CD14-positive monocyte (primary cell): ENCODE measurements at regions not wholly inside any gene's neighbourhood (a gene's known extent, or its start where the extent isn't known, plus 50 kb on each side); places are given as distances from the start of the nearest gene placed in this dataset.

Experiments used
- DNase-seq, 3 donors: peaks; one replicate each; pipeline ENCODE4 v3.0.0-alpha.2; 2011 to 2022
- H2AFZ ChIP-seq: 2 replicates; pipeline ENCODE4 v1.6.0; 2012; ENCODE audit warnings: mild to moderate bottlenecking, low read depth, low read length, inconsistent platforms; ENCODE audit not compliant: insufficient read depth, poor library complexity, severe bottlenecking
- H3K27ac ChIP-seq, 2 donors: 1 replicate in 1 of 2; 2 replicates in 1 of 2; pipeline ENCODE4 v1.5.1; 2012 to 2013; ENCODE audit warnings: low read length in 2 of 2, control low read depth in 1 of 2, inconsistent platforms in 1 of 2, low read depth in 1 of 2, mild to moderate bottlenecking in 1 of 2
- H3K27me3 ChIP-seq, 2 donors: one replicate each; pipeline versions ENCODE4 v1.6.0 to v1.6.1; 2011 to 2013; ENCODE audit warnings: low read length in 2 of 2; ENCODE audit not compliant: control insufficient read depth in 2 of 2, insufficient read depth in 2 of 2
- H3K36me3 ChIP-seq, 2 donors: replicated peaks in 1 of 2; 1 replicate in 1 of 2; 2 replicates in 1 of 2; pipeline versions ENCODE4 v1.5.1 to v1.6.1; 2012 to 2013; ENCODE audit warnings: low read length in 2 of 2, control low read depth in 1 of 2, inconsistent platforms in 1 of 2, mild to moderate bottlenecking in 1 of 2; ENCODE audit not compliant: insufficient read depth in 2 of 2, control insufficient read depth in 1 of 2
- H3K4me1 ChIP-seq, 2 donors: 1 replicate in 1 of 2; 2 replicates in 1 of 2; pipeline versions ENCODE4 v1.5.1 to v1.6.1; 2012 to 2013; ENCODE audit warnings: low read length in 2 of 2, control low read depth in 1 of 2, inconsistent platforms in 1 of 2, mild to moderate bottlenecking in 1 of 2, moderate library complexity in 1 of 2; ENCODE audit not compliant: insufficient read depth in 2 of 2, control insufficient read depth in 1 of 2
- H3K4me2 ChIP-seq: replicated peaks from 2 replicates; pipeline ENCODE3; 2012; ENCODE audit warnings: low read length, moderate library complexity, mild to moderate bottlenecking; ENCODE audit not compliant: poor library complexity, severe bottlenecking; ENCODE audit errors: extremely low read depth
- H3K4me3 ChIP-seq, 3 experiments: fragments of 200-600 bp in 1 of 3; sonication (generic) in 1 of 3; replicated peaks in 1 of 3; 1 replicate in 2 of 3; 2 replicates in 1 of 3; pipeline ENCODE4 v1.5.1; 2011 to 2013; ENCODE audit warnings: low read length in 3 of 3, mild to moderate bottlenecking in 3 of 3, control low read depth in 2 of 3, low read depth in 2 of 3, inconsistent platforms in 1 of 3, moderate library complexity in 1 of 3
- H3K79me2 ChIP-seq: 2 replicates; pipeline ENCODE4 v1.6.0; 2012; ENCODE audit warnings: mild to moderate bottlenecking, control low read depth, inconsistent platforms, low read length, moderate library complexity; ENCODE audit not compliant: insufficient read depth
- H3K9ac ChIP-seq: 2 replicates; pipeline ENCODE4 v1.6.0; 2017; ENCODE audit warnings: low read length, mild to moderate bottlenecking; ENCODE audit not compliant: insufficient read depth, poor library complexity, severe bottlenecking
- H3K9me3 ChIP-seq, 2 donors: replicated peaks in 1 of 2; 1 replicate in 1 of 2; 2 replicates in 1 of 2; pipeline versions ENCODE4 v1.5.1 to v1.6.1; 2012 to 2013; ENCODE audit warnings: low read length in 2 of 2, control low read depth in 1 of 2; ENCODE audit not compliant: control insufficient read depth in 1 of 2, insufficient read depth in 1 of 2
- H4K20me1 ChIP-seq: 2 replicates; pipeline ENCODE4 v1.6.0; 2012; ENCODE audit warnings: mild to moderate bottlenecking, low read length, control low read depth, moderate library complexity; ENCODE audit not compliant: insufficient read depth
- H3K27ac Mint-ChIP-seq, 7 donors: one replicate each; pipeline ENCODE4 v1.8.0; 2020; ENCODE audit warnings: mild to moderate bottlenecking in 7 of 7, mixed read lengths in 7 of 7, moderate library complexity in 6 of 7, inconsistent platforms in 2 of 7
- H3K27me3 Mint-ChIP-seq, 3 donors: one replicate each; pipeline ENCODE4 v1.8.0; 2021 to 2022; ENCODE audit warnings: low read depth in 3 of 3, mild to moderate bottlenecking in 3 of 3, mixed read lengths in 3 of 3, moderate library complexity in 3 of 3, inconsistent platforms in 1 of 3
- H3K36me3 Mint-ChIP-seq, 2 donors: one replicate each; pipeline ENCODE4 v1.8.0; 2020; ENCODE audit warnings: mixed read lengths in 2 of 2, inconsistent platforms in 1 of 2, mild to moderate bottlenecking in 1 of 2
- H3K4me1 Mint-ChIP-seq: one replicate; pipeline ENCODE4 v1.8.0; 2020; ENCODE audit warnings: mild to moderate bottlenecking, mixed read lengths
- H3K4me3 Mint-ChIP-seq, 2 donors: one replicate each; pipeline ENCODE4 v1.8.0; 2020; ENCODE audit warnings: mild to moderate bottlenecking in 2 of 2, mixed read lengths in 2 of 2, moderate library complexity in 1 of 2
- H3K9me3 Mint-ChIP-seq, 7 donors: one replicate each; pipeline ENCODE4 v1.8.0; 2020 to 2022; ENCODE audit warnings: mixed read lengths in 7 of 7, mild to moderate bottlenecking in 6 of 7, moderate library complexity in 6 of 7, inconsistent platforms in 2 of 7
- WGBS: methylation state at CpG from one replicate; pipeline ENCODE4 v1.1.5; 2013; ENCODE audit warnings: missing lambda C conversion rate; ENCODE audit not compliant: insufficient coverage; 5-methylcytosine and 5-hydroxymethylcytosine counted together
- intact Hi-C, 2 donors: fragments of 100-400 bp; cut with micrococcal nuclease; formaldehyde crosslinking; loops; one replicate each; pipeline versions ENCODE4 v1.15.0 to v1.15.1; 2023
- TF ChIP-seq, protein P1 (sequence below): fragments of 200-600 bp; IDR thresholded peaks from one replicate; pipeline ENCODE4 v1.8.0; 2022; ENCODE audit warnings: antibody characterized with exemption, mild to moderate bottlenecking

DNA sequence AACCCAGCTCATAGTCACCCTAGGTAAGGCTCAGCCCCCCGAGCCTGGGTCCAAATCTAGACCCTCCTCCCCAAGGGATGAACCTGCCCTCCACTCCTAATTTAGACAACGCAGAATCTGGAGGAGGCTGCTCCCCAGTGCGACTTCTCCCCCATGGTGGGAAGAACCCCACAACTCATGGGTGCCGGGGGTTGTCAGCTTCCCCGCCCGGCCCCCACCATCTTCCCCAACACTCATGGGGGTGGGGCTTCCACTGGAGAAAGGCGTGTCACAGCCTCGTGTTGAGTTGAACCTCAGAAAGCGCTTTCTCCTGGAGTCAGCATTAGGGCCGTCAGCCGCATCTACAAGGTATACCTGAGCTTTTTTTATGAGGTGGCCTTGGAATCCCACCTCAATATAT is 66.9 kb downstream of the IRX2 start:
- no peak overlapping the region for H3K4me3 Mint-ChIP-seq
- no peak for DNase-seq
- no peak overlapping the region for H3K9ac ChIP-seq
- H2AFZ ChIP-seq, result no peak overlapping the region
- WGBS, result 93% methylated on average over 5 of the region's 11 CpGs
- no peaks in the 10 kb centered on the region for H3K36me3 Mint-ChIP-seq
- H3K4me2 ChIP-seq, result no peak overlapping the region
- H3K79me2 ChIP-seq, result no peaks in the 10 kb centered on the region
- no peaks in the 10 kb centered on the region for H3K4me1 Mint-ChIP-seq
- peaks cover 0 to 4% (median 2%) of the 10 kb centered on the region in 3 donors for H3K27me3 Mint-ChIP-seq
- TF ChIP-seq, protein P1, sequence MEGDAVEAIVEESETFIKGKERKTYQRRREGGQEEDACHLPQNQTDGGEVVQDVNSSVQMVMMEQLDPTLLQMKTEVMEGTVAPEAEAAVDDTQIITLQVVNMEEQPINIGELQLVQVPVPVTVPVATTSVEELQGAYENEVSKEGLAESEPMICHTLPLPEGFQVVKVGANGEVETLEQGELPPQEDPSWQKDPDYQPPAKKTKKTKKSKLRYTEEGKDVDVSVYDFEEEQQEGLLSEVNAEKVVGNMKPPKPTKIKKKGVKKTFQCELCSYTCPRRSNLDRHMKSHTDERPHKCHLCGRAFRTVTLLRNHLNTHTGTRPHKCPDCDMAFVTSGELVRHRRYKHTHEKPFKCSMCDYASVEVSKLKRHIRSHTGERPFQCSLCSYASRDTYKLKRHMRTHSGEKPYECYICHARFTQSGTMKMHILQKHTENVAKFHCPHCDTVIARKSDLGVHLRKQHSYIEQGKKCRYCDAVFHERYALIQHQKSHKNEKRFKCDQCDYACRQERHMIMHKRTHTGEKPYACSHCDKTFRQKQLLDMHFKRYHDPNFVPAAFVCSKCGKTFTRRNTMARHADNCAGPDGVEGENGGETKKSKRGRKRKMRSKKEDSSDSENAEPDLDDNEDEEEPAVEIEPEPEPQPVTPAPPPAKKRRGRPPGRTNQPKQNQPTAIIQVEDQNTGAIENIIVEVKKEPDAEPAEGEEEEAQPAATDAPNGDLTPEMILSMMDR, result no peak
- H3K4me3 ChIP-seq, result no peak overlapping the region
- H4K20me1 ChIP-seq, result no peaks in the 10 kb centered on the region
- H3K27me3 ChIP-seq, result no peaks in the 10 kb centered on the region
- no peaks in the 10 kb centered on the region for H3K36me3 ChIP-seq
- intact Hi-C loops, result no loop called here
- no peak overlapping the region for H3K27ac Mint-ChIP-seq
- peaks cover 0 to 9% (median 3%) of the 10 kb centered on the region in 7 donors for H3K9me3 Mint-ChIP-seq
- H3K4me1 ChIP-seq, result no peaks in the 10 kb centered on the region
- H3K27ac ChIP-seq, result no peak overlapping the region
- peaks cover 0 to 8% of the 10 kb centered on the region in 2 donors for H3K9me3 ChIP-seq

DNA sequence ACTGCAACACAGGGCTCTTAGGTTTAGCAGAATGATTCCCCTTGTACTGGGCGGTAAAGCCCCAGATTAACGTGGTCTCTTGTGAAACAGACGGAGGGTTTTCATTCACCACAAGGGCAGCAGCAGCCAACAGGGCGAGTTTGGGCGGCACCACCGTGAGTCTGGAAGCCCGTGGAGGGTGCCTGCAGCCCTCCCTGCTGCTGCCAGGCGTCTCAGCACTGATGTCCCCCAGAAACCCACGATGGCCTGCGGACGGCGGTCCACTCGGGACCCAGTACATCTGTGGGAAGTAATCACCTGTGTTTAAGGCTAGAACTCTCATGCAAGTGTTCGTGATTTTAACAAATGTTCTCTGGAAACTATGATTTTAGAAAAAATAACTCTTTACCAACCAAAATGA is 67.8 kb downstream of the IRX2 start:
- H4K20me1 ChIP-seq, result no peaks in the 10 kb centered on the region
- no peaks in the 10 kb centered on the region for H3K27me3 ChIP-seq
- Mint-ChIP-seq H3K36me3 (no peaks in the 10 kb centered on the region), H3K9me3 (peaks cover 0 to 8% (median 0%) of the 10 kb centered on the region in 7 donors), H3K4me3 (no peak overlapping the region), H3K27me3 (peaks cover 0 to 4% (median 1%) of the 10 kb centered on the region in 3 donors), H3K27ac (no peak overlapping the region), H3K4me1 (no peaks in the 10 kb centered on the region)
- TF ChIP-seq, protein P1, result no peak
- DNase-seq, result no peak
- no peaks in the 10 kb centered on the region for H3K36me3 ChIP-seq
- peaks cover 0 to 3% of the 10 kb centered on the region in 2 donors for H3K9me3 ChIP-seq
- H3K9ac ChIP-seq, result no peak overlapping the region
- H3K4me3 ChIP-seq, result no peak overlapping the region
- H3K27ac ChIP-seq, result no peak overlapping the region
- intact Hi-C loops, result no loop called here
- H3K4me2 ChIP-seq, result no peak overlapping the region
- no peaks in the 10 kb centered on the region for H3K4me1 ChIP-seq
- no peak overlapping the region for H2AFZ ChIP-seq
- 81% methylated on average over 13 of the region's 14 CpGs for WGBS
- no peaks in the 10 kb centered on the region for H3K79me2 ChIP-seq
